Neuronal stem cell (in vitro differentiated cells): ENCODE measurements at regions not wholly inside any gene's neighbourhood (a gene's known extent, or its start where the extent isn't known, plus 50 kb on each side); places are given as distances from the start of the nearest gene placed in this dataset.

Source experiments
- DNase-seq: peaks from one replicate; pipeline ENCODE4 v3.0.0-alpha.2; 2013; ENCODE audit warnings: low spot score
- H2AFZ ChIP-seq: one replicate; pipeline ENCODE4 v1.6.1; 2013; ENCODE audit warnings: mild to moderate bottlenecking, low read length, inconsistent platforms
- H2AK5ac ChIP-seq: 2 replicates; pipeline ENCODE4 v1.6.1; 2013; ENCODE audit warnings: low read depth, mild to moderate bottlenecking, inconsistent platforms, low read length, moderate library complexity, mixed read lengths
- H2BK120ac ChIP-seq: 2 replicates; pipeline ENCODE4 v1.6.1; 2013; ENCODE audit warnings: low read depth, mild to moderate bottlenecking, inconsistent platforms, low read length, moderate library complexity, mixed read lengths
- H2BK12ac ChIP-seq: one replicate; pipeline ENCODE4 v1.6.1; 2013; ENCODE audit warnings: low read length, inconsistent platforms
- H2BK15ac ChIP-seq: 2 replicates; pipeline ENCODE4 v1.6.1; 2013; ENCODE audit warnings: mild to moderate bottlenecking, low read length, inconsistent platforms, mixed read lengths
- H2BK5ac ChIP-seq: one replicate; pipeline ENCODE4 v1.6.1; 2013; ENCODE audit warnings: inconsistent platforms, mild to moderate bottlenecking, low read length, moderate library complexity
- H3K14ac ChIP-seq: one replicate; pipeline ENCODE4 v1.6.1; 2013; ENCODE audit warnings: low read length, inconsistent platforms
- H3K18ac ChIP-seq: 2 replicates; pipeline ENCODE4 v1.6.1; 2013; ENCODE audit warnings: low read length, inconsistent platforms
- H3K23ac ChIP-seq: 2 replicates; pipeline ENCODE4 v1.6.1; 2013; ENCODE audit warnings: low read depth, mild to moderate bottlenecking, mixed read lengths, low read length, inconsistent platforms; ENCODE audit not compliant: poor library complexity
- H3K27ac ChIP-seq: replicated peaks from 3 replicates; pipeline ENCODE4 v1.5.1; 2013; ENCODE audit warnings: low read length, inconsistent platforms
- H3K27me3 ChIP-seq, 3 experiments: 2 replicates each; pipeline ENCODE4 v1.6.1; 2013; ENCODE audit warnings: low read length in 3 of 3, mild to moderate bottlenecking in 2 of 3, inconsistent platforms in 1 of 3, low read depth in 1 of 3, mixed read lengths in 1 of 3, moderate library complexity in 1 of 3; ENCODE audit not compliant: control insufficient read depth in 3 of 3, insufficient read depth in 3 of 3
- H3K36me3 ChIP-seq, 2 donors: replicated peaks in 1 of 2; 2 replicates each; pipeline ENCODE4 v1.6.1; 2013; ENCODE audit warnings: low read length in 2 of 2; ENCODE audit not compliant: control insufficient read depth in 2 of 2, insufficient read depth in 2 of 2
- H3K4ac ChIP-seq: 2 replicates; pipeline ENCODE4 v1.6.1; 2013; ENCODE audit warnings: inconsistent platforms, mild to moderate bottlenecking, low read length, moderate library complexity
- H3K4me1 ChIP-seq, 2 donors: 1 replicate in 1 of 2; 2 replicates in 1 of 2; pipeline ENCODE4 v1.6.1; 2013; ENCODE audit warnings: low read length in 2 of 2, low read depth in 1 of 2; ENCODE audit not compliant: control insufficient read depth in 2 of 2, insufficient read depth in 1 of 2
- H3K4me2 ChIP-seq: one replicate; pipeline ENCODE4 v1.6.1; 2013; ENCODE audit warnings: mild to moderate bottlenecking, low read length, inconsistent platforms; ENCODE audit not compliant: insufficient read depth, poor library complexity, severe bottlenecking
- H3K4me3 ChIP-seq, 2 donors: 2 replicates each; pipeline ENCODE4 v1.5.1; 2013; ENCODE audit warnings: low read length in 2 of 2, mild to moderate bottlenecking in 2 of 2, inconsistent platforms in 1 of 2, moderate library complexity in 1 of 2
- H3K79me1 ChIP-seq: one replicate; pipeline ENCODE4 v1.6.1; 2013; ENCODE audit warnings: low read depth, mild to moderate bottlenecking, inconsistent platforms, low read length, moderate library complexity
- H3K9ac ChIP-seq: one replicate; pipeline ENCODE4 v1.6.1; 2013; ENCODE audit warnings: mild to moderate bottlenecking, low read depth, low read length, inconsistent platforms; ENCODE audit not compliant: poor library complexity
- H3K9me3 ChIP-seq, 2 donors: replicated peaks in 1 of 2; 2 replicates each; pipeline versions ENCODE3 to v1.6.1; 2013; ENCODE audit warnings: low read length in 2 of 2, mild to moderate bottlenecking in 2 of 2, inconsistent platforms in 1 of 2, low read depth in 1 of 2, mixed read lengths in 1 of 2, moderate library complexity in 1 of 2; ENCODE audit not compliant: control insufficient read depth in 2 of 2, insufficient read depth in 1 of 2
- H4K8ac ChIP-seq: one replicate; pipeline ENCODE4 v1.6.1; 2013; ENCODE audit warnings: low read depth, mild to moderate bottlenecking, inconsistent platforms, low read length, moderate library complexity
- H4K91ac ChIP-seq: one replicate; pipeline ENCODE4 v1.6.1; 2013; ENCODE audit warnings: low read length, low read depth, mild to moderate bottlenecking, inconsistent platforms; ENCODE audit not compliant: poor library complexity
- WGBS, 2 donors: extraction: QIAGEN DNeasy Blood & Tissue Kit; methylation state at CpG; one replicate each; pipeline ENCODE4 v1.1.7; 2013; ENCODE audit warnings: missing lambda C conversion rate in 2 of 2, mixed read lengths in 1 of 2; ENCODE audit not compliant: insufficient read length in 2 of 2, insufficient replicate concordance in 1 of 2; ENCODE audit errors: extremely low coverage in 2 of 2; 5-methylcytosine and 5-hydroxymethylcytosine counted together

GRCh38 chr1:69479734-69480133 is 88.0 kb upstream of the LRRC7 start:
- DNase-seq, result peak; percentile 23
- Histone ChIP-seq H4K91ac (no peak overlapping the region), H3K36me3 (no peaks in the 10 kb centered on the region), H2BK5ac (no peak overlapping the region), H3K4me1 (peaks cover 2 to 12% of the 10 kb centered on the region in 2 donors), H3K9ac (no peak overlapping the region), H2BK12ac (no peak overlapping the region), H3K4me2 (no peak overlapping the region), H3K4ac (no peak overlapping the region), H3K14ac (no peak overlapping the region), H2BK15ac (no peak overlapping the region), H3K4me3 (no peak overlapping the region), H3K18ac (no peak overlapping the region), H3K23ac (no peak overlapping the region), H2BK120ac (no peak overlapping the region), H3K27me3 (no peaks in the 10 kb centered on the region), H3K27ac (no peak overlapping the region), H2AK5ac (no peak overlapping the region), H4K8ac (no peak overlapping the region), H3K79me1 (no peaks in the 10 kb centered on the region), H3K9me3 (no peaks in the 10 kb centered on the region), H2AFZ (no peak overlapping the region)
- no CpG with 5 or more reads among the region's 1 CpG for WGBS, 2 donors

GRCh38 chr1:69483246-69483645 is 84.5 kb upstream of the LRRC7 start:
- peaks cover 2 to 12% of the 10 kb centered on the region in 2 donors for H3K4me1 ChIP-seq
- no peaks in the 10 kb centered on the region for H3K27me3 ChIP-seq
- H3K18ac ChIP-seq, result no peak overlapping the region
- H3K9me3 ChIP-seq, result no peaks in the 10 kb centered on the region
- DNase-seq, result no peak
- no peak overlapping the region for H3K27ac ChIP-seq
- no CpG with 5 or more reads among the region's 2 CpGs for WGBS, 2 donors
- H2BK120ac ChIP-seq, result no peak overlapping the region
- H2BK15ac ChIP-seq, result no peak overlapping the region
- no peak overlapping the region for H2AFZ ChIP-seq
- H3K14ac ChIP-seq, result no peak overlapping the region
- H3K9ac ChIP-seq, result no peak overlapping the region
- no peak overlapping the region for H2BK12ac ChIP-seq
- H4K91ac ChIP-seq, result no peak overlapping the region
- no peak overlapping the region for H4K8ac ChIP-seq
- H3K36me3 ChIP-seq, result no peaks in the 10 kb centered on the region
- H3K4ac ChIP-seq, result no peak overlapping the region
- H2AK5ac ChIP-seq, result no peak overlapping the region
- no peak overlapping the region for H3K4me3 ChIP-seq
- H3K79me1 ChIP-seq, result no peaks in the 10 kb centered on the region
- H2BK5ac ChIP-seq, result no peak overlapping the region
- no peak overlapping the region for H3K4me2 ChIP-seq
- no peak overlapping the region for H3K23ac ChIP-seq

- Histone ChIP-seq H3K4me3 (no peak overlapping the region), H3K79me1 (no peaks in the 10 kb centered on the region), H4K91ac (no peak overlapping the region), H3K27ac (no peak overlapping the region), H3K4ac (no peak overlapping the region), H2BK120ac (no peak overlapping the region), H3K4me2 (no peak overlapping the region), H2AFZ (no peak overlapping the region), H3K27me3 (no peaks in the 10 kb centered on the region), H3K36me3 (no peaks in the 10 kb centered on the region), H3K23ac (no peak overlapping the region), H2BK12ac (no peak overlapping the region), H3K9ac (no peak overlapping the region), H2AK5ac (no peak overlapping the region), H2BK5ac (no peak overlapping the region), H2BK15ac (no peak overlapping the region), H3K4me1 (no peaks in the 10 kb centered on the region), H3K14ac (no peak overlapping the region), H4K8ac (no peak overlapping the region), H3K9me3 (no peaks in the 10 kb centered on the region), H3K18ac (no peak overlapping the region)
- DNase-seq, result no peak
- WGBS, 2 donors, result no CpG with 5 or more reads among the region's 1 CpG
Observed at GRCh38 chr1:69485616-69486015, 82.1 kb upstream of the LRRC7 start.

- H2BK15ac ChIP-seq, result no peak overlapping the region
- H2AK5ac ChIP-seq, result no peak overlapping the region
- no peak overlapping the region for H3K4me3 ChIP-seq
- no CpG with 5 or more reads among the region's 2 CpGs for WGBS, 2 donors
- no peak overlapping the region for H3K23ac ChIP-seq
- H3K4me1 ChIP-seq, result no peaks in the 10 kb centered on the region
- no peak overlapping the region for H4K91ac ChIP-seq
- H4K8ac ChIP-seq, result no peak overlapping the region
- no peak overlapping the region for H2BK120ac ChIP-seq
- no peak overlapping the region for H3K9ac ChIP-seq
- no peaks in the 10 kb centered on the region for H3K79me1 ChIP-seq
- no peak for DNase-seq
- H3K27me3 ChIP-seq, result no peaks in the 10 kb centered on the region
- H3K14ac ChIP-seq, result no peak overlapping the region
- no peak overlapping the region for H3K18ac ChIP-seq
- no peaks in the 10 kb centered on the region for H3K9me3 ChIP-seq
- H2BK12ac ChIP-seq, result no peak overlapping the region
- H3K4ac ChIP-seq, result no peak overlapping the region
- H3K36me3 ChIP-seq, result no peaks in the 10 kb centered on the region
- no peak overlapping the region for H2BK5ac ChIP-seq
- H3K4me2 ChIP-seq, result no peak overlapping the region
- no peak overlapping the region for H2AFZ ChIP-seq
- H3K27ac ChIP-seq, result no peak overlapping the region
Observed at GRCh38 chr1:69491416-69491815, 76.3 kb upstream of the LRRC7 start.
